GM19372 (cell line): ENCODE measurements at regions not wholly inside any gene's neighbourhood (a gene's known extent, or its start where the extent isn't known, plus 50 kb on each side); places are given as distances from the start of the nearest gene placed in this dataset.

Experiments
- ATAC-seq: cut with Tn5 transposase; IDR thresholded peaks from one replicate; pipeline ENCODE4 v1.9.1; 2021; ENCODE audit warnings: mild to moderate bottlenecking, low read depth, moderate library complexity; ENCODE audit not compliant: unreplicated experiment

GRCh38 chr6:141265756-141266623, 866.7 kb upstream of the GJE1 start:
- no peak for ATAC-seq

GRCh38 chr6:141264101-141264500, 868.6 kb upstream of the GJE1 start:
- no peak for ATAC-seq

GRCh38 chr6:141261672-141262060, 871.1 kb upstream of the GJE1 start:
- ATAC-seq: no peak

- ATAC-seq: no peak
These were observed 871.6 kb upstream of the GJE1 start for GRCh38 chr6:141261016-141261671.

GRCh38 chr6:141260627-141261015, 872.1 kb upstream of the GJE1 start:
- ATAC-seq: no peak

GRCh38 chr6:141259807-141260206, 872.9 kb upstream of the GJE1 start:
- ATAC-seq: no peak

GRCh38 chr6:141259091-141259490, 873.6 kb upstream of the GJE1 start:
- no peak for ATAC-seq

- ATAC-seq: no peak
These were observed 874.2 kb upstream of the GJE1 start for GRCh38 chr6:141258516-141258915.

GRCh38 chr6:141254336-141254735, 878.4 kb upstream of the GJE1 start:
- no peak for ATAC-seq

GRCh38 chr6:141252828-141253608, 879.7 kb upstream of the GJE1 start:
- ATAC-seq: no peak

- no peak for ATAC-seq
These were observed 881.4 kb upstream of the GJE1 start for GRCh38 chr6:141251286-141251685.

GRCh38 chr6:141248021-141248799, 884.5 kb upstream of the GJE1 start:
- peak; percentile 57 for ATAC-seq

- ATAC-seq: no peak
These were observed 888.4 kb upstream of the GJE1 start for GRCh38 chr6:141244366-141244765.

GRCh38 chr6:141242957-141243356, 889.8 kb upstream of the GJE1 start:
- ATAC-seq: no peak

- ATAC-seq: no peak
These were observed 903.4 kb upstream of the GJE1 start for GRCh38 chr6:141229296-141229695.

GRCh38 chr6:141218583-141218982, 914.1 kb upstream of the GJE1 start:
- ATAC-seq: no peak

GRCh38 chr6:141216726-141217125, 916.0 kb upstream of the GJE1 start:
- ATAC-seq: no peak

GRCh38 chr6:141212296-141212695, 920.4 kb upstream of the GJE1 start:
- ATAC-seq: no peak

GRCh38 chr6:141211845-141212244, 920.9 kb upstream of the GJE1 start:
- ATAC-seq: no peak

GRCh38 chr6:141210901-141211300, 921.8 kb upstream of the GJE1 start:
- no peak for ATAC-seq
